Fibroblast of skin of right quadriceps (primary cell): ENCODE measurements at regions not wholly inside any gene's neighbourhood (a gene's known extent, or its start where the extent isn't known, plus 50 kb on each side); places are given as distances from the start of the nearest gene placed in this dataset.
A peak's percentile ranks its signal among the peaks of the same experiment; 100 is the strongest.
"Not testable (repeated sequence)": the region's sequence is repeated elsewhere in the genome, so short reads cannot be mapped to it uniquely, and the experiment has no call there.

Source experiments
- DNase-seq: peaks from one replicate; pipeline ENCODE4 v3.0.0-alpha.2; 2013

DNA sequence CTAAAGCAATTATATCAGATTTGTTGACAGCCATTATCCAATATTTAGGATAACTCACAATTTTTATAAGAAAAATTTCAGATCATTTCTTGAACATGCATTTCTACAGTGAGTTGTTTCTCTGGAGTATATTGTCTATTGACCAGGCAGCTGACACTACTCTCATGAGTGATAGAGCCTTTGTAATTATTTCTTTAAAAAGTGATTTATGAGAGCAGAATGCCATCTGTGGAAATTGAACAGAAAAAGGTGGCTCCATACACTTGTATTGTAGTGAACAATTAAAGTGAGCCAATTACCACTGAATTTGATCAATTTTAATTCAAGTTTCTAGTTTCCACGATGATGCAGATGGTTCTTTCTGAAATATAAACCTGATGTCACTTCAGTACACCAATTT lies 855.4 kb downstream of the TAF11L14 start:
- DNase-seq: no peak

DNA sequence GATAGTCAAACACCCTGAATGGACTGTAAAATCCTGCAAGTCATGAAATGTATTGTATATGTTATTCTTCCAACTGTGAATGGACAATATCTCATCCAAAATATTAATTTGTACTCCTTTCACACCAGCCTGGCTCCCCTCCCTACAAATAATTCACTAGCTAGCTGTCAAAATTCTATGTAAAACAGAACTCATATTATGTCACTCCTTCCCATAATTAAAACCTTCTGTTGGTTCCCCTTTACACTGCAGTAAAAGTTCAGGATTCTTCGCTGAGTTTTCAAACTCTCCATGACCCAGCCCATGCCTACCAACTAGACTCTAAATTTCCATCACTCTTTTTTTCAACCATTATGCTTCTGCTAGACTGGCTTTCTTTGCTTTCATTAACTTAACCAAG lies 857.1 kb downstream of the TAF11L14 start:
- no peak for DNase-seq

DNA sequence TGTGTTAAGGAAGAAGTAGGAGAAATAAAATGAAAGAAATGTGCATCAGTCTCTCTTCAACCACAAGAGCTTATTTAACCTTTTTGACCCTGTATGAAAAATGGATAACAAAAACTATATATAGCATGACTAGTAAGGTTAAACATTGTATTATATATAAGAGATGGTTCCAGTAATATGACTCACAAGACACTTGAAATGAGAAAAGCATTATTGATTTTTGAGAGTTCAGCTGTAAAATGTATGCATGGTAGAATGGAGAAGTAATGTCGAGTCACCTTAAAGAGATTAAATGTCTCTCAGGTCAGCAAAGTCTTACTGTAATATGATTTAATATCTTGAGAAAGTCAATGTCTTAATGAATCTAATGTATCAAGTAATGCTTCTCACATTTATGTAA lies 860.9 kb downstream of the TAF11L14 start:
- no peak for DNase-seq

DNA sequence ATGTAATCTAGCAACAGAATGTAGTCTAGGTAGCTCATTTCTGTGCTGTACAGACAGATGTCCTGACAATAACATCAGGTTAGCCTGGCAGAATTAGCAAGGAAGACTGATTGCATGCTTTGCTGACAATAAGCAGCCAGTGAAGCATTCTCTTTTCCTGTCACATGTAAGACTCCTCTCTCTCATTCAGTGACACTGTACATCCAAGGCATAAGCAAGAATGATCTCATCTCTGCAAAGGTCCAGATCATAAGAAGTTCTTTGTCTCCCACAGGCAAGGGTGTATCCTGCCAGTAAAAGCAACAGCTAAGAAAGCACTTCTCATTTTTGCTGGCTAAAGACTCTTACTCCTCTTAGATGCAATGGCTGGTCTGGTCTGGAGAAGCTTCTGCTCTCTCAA lies 861.8 kb downstream of the TAF11L14 start:
- no peak for DNase-seq

DNA sequence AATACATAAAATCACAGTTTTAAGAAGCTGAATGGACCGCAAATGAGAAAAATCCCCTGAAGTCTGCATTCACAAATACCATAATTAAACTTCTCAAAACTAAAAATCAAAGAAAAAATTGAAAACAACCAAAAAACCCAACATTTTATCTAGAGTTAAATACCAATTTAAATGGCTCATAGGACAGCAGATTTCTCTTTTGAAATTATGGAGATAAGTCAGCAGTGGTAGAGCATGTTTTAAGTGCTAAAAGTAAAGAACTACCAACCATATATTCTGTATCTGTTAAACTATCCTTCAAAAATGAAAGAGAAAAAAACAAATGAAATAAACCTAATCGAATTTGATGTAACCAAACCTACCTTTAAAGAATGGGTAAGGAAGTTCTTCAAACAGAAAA lies 862.8 kb downstream of the TAF11L14 start:
- DNase-seq: no peak

DNA sequence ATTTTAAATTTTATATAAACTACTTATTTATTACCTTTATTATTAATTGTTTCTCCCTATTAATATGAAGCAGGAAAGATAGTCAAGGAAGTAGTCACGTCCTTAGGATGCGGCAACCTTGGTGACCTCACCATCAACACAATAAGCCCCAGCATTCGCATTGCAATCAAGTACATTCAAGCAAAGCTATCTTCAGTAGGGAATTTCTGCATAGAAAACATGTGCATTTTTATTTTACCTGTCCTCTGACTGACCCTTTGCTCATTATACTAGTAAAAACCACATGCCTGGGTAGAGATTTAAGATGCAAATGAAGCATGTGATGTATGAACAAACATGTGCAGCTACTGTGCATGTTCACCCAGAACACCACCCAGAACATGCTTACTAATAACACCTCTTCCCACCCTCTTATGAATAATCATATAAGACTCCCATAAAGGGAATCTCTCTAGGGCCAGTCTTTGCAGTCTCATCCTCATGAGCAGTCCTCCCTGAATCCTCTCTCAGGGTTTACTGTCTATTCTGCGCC lies 869.6 kb downstream of the TAF11L14 start:
- no peak for DNase-seq

DNA sequence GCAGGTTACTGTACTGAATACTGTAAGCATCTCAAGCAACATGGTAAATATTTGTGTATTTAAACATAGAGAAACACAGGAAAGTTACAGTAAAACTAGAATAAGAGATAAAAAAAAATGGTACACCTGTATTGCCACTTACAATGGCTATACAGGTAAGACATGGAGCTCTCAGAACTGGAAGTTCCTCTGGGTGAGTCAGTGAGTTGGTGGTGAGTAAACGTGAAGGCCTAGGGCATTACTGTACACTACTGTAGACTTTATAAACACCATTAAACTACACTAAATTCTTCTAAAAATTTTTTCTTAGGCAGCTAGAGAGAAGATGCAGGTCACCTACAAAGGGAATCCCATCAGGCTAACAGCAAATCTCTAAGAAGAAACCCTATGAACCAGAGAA lies 872.9 kb downstream of the TAF11L14 start:
- no peak for DNase-seq

DNA sequence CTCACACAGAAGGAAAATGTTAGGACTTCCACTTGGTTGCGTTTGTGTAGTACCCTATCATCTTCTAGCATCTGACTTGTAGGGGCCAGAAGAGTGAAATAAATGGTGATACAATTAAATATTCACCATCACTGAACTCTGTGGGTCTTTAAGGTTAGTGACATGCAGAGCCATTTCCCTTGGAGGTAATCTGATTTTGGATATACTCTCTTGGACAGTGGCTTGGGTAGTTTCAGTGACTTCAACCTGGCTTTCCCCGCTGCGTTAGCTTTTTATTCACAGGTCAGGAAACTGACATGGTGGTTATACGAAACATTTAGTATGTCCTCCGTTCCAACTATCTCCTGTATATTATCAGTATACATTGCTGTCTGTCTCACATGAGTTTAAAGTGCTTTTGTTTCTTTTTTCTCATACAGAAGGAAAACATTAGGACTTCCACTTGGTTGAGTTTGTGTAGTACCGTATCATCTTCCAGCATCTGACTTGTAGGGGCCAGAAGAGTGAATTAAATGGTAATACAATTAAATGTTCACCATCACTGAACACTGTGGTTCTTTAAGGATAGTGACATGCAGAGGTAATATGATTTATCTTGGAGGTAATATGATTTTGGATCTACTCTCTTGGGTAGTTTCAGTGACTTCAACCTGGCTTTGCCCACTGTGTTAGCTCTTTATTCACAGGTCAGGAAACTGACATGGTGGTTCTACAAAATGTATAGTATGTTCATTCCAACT lies 883.6 kb downstream of the TAF11L14 start:
- DNase-seq: no peak

DNA sequence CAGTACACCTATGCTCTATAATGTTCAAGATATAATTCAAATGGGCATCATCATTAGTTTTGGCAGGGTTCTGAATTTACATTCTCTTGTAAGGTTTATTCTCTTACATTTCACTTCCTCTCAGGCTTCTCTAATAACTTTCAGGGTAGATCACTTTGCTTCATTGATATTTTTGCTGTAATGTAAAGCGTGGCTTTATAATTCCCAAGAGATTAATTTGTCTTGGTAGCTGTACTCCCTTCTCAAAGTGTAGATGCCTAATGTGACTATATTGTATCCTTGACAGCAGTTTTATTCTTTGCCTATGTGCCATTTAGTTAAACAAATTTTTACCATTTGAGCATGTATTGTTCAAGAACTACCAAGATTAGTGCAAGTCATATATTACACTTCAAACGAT lies 889.1 kb downstream of the TAF11L14 start:
- no peak for DNase-seq

DNA sequence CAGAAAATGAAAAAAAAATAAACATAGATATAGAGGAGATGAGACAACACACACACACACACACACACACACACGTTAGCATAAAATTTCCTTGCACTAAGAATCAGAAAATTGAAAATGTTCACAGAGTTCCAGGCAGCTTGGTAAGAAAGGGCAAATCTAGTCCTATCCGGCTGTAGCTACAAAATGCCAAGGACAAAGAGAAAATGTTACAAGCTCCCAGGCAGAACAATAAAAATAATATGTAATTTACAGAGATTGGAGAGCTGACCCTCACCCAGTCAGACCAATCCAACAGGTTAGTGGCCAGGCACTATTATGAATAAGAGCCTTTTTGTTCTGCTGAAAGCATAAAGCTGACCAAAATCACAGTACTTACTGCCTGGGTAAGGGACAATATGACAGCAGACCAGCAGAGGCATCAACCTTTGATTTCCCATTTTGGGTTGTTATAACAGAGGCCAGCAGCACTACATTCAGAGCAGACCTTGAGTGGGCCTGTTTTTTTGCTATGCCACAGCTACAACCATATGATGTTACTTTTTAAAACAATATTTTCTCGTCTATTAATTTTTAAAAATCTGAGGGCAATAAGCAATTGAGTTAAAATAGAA lies 892.6 kb downstream of the TAF11L14 start:
- no peak for DNase-seq

DNA sequence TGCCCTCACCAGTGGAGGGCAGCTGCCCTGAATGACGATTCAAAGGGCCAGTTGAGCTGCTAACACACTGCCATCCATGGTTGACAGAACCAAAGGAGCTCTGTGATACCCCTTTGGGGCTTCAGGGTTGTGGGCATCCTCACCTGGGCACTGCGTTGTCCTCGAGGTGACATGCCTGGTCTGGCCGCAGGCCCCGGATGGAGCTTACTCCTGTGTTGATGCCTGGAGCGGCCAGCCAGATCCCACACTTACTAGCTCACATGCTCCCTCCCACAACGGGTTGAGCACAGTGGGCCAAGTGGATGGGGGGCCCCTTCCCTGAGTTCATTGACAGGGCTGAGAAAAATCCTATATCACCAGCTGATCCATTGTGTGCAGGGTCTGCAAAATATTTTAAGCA lies 898.9 kb downstream of the TAF11L14 start:
- no peak for DNase-seq

DNA sequence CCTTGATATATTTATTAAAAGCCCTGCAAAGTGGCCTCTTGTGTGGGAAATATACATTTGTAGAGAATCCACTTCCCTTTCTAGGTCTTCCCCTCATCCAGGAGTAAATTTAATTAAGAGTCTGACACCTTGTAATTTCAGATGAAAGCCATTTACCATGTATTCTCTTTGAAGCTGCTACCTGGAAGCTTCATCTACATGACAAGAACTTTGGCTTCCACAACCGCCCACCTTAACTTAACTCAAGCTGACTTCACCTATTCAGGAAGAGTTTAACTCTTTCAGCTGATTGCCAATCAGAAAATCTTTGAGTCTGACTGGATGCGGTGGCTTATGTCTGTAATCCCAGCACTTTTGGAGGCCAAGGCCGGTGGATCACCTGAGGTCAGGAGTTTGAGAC lies 899.9 kb downstream of the TAF11L14 start:
- no peak for DNase-seq

DNA sequence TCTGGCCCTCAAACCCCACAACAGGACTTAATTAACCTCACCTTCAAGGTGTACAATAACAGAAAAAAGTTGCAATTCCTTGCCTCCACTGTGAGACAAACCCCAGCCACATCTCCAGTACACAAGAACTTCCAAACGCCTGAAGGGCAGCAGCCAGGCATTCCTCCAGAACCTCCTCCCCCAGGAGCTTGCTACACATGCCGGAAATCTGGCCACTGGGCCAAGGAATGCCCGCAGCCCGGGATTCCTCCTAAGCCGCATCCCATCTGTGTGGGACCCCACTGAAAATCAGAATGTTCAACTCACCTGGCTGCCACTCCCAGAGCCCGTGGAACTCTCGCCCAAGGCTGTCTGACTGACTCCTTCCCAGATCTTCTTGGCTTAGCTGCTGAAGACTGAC lies 901.5 kb downstream of the TAF11L14 start:
- DNase-seq: not testable (repeated sequence)

DNA sequence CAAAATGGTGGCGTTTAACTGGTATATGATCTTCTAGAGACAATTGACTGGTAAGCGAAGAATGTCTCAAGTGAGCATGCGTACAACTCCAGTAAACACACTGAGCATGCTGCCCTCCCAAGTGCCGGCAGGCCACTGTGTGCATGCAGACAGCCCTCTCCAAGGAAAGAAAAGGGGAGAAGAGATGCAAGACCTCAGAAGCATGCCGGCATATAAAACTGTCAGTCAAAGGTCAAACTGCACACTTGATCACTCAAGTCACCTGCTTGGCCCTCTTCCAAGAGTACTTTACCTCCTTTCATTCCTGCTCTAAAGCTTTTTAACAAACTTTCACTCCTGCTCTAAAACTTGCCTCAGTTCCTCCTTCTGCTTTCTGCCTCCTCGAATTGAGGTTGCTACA lies 910.2 kb downstream of the TAF11L14 start:
- no peak for DNase-seq

DNA sequence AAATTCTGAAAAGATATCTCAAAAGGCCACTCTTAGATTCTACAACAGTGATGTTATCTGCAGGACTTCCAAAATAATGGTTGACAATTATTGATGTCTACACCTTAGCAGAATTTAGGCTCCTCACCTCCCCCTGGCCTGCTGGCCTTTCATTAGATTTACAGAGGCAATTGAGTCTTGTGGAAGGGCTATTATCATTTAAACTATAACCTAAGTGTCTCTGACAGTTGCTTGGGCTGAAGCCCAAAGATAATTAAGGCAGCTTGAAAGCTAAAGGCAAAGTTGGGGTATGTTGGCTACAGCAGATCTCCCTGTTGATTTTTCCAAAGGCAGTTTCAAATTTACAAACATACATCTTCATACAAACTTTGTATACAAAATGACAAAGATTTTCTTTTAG lies 912.3 kb downstream of the TAF11L14 start:
- DNase-seq: no peak

DNA sequence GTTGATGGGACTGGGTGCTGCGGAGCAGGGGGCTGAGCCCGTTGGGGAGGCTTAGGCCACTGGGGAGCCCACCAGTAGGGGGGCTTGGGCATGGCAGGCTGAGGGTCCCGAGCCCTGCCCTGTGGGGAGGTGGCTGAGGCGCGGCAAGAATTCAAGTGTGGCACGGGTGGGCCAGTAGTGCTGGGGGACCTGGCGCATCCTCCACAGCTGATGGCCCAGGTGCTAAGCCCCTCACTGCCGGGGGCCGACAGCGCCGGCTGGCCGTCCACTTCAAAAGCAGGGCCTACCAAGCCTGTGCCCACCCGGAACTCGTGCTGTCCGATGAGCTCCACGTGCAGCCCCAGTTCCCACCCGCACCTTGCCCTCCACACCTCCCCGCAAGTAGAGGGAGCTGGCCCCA lies 917.5 kb downstream of the TAF11L14 start:
- no peak for DNase-seq

DNA sequence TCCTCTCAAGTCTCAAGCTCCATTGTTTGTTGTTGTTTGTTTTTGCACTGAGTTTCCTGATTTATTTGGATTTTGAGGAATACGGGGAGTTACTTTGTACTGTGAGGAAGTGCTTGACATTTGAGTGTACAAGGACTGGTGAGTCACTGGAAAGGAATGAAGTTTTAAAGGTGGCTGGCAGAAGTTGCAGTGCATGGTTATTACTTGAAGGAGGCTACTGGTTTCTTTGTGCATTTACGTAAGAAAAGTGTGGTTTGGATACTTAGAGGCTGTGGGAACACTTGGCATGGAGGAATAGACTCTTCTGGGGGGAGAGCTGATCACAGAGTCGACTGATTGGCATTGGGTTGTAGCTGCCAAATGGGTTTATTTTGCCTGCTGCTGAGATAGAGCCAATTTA lies 919.0 kb downstream of the TAF11L14 start:
- peak; percentile 45 for DNase-seq

DNA sequence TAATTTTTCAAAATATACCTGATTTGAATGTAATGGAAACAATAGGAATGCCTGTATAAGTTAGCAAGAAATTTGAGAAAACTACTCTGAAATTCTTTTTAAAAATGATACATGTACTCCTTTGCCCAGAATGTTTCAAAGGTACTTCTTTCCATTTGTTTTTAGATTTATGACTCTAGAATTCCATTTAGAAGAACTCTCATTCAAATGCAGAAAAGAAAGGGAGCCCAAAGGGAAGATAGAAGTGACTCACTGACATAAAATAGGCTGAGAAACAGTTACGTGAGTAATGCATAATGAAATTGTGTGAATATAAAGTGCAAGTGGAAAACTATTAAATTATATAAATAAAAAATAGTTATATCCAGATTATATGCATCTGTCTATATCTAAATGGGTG lies 926.3 kb downstream of the TAF11L14 start:
- DNase-seq: no peak

DNA sequence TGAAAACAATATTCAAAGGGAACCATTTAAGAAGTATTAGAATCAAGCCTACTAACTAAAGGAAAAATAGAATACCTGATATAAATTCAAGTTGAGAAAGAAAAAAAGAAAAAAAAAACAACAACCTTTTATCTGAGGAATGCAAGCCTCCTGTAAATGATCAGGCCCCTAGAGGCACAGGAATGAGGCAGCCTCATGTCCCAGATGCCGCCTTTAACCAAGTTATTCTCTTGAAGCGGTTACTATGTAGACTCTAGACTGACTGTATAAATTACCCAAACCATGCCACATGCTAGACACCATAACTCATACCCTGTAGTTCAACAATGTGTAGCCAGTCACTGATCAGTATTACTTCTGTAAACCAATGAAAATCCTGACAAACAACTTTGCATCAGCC lies 929.6 kb downstream of the TAF11L14 start:
- DNase-seq: no peak

DNA sequence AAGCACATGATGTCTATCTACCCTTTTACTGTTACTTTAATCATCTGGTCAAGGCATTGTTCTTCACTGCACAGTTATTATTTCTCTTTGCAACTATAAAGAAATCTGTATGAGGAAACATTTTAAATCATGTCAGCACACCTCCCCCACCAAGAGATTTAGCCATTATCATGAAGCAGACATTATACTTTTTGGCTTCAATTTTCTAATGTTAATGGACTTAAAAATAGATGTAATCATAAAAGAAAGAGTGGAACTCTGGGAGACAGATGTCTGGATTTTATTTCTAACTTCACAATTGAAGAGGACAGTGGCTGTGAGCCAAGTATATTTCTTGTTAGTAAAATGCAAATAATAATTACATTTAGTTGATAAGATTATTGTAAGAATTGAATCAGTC lies 932.4 kb downstream of the TAF11L14 start:
- no peak for DNase-seq

DNA sequence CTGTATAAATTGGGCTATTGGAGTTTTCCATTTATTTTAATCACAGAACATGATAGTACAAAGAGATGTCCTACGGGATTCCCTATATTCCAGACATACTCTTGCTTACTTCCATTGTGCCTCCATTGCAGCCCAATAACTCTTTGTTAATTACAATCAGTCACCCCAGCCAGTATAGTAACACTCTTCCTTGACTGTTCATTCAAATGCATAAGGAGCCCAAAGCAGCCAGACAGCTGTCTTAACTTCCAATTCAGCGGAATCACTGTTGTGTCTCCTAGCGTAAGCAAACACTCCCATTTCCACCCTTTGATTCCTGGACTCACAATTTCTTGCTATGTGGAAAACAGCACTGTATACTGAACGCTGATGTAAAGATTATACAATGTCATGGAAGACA lies 942.3 kb downstream of the TAF11L14 start:
- DNase-seq: no peak

DNA sequence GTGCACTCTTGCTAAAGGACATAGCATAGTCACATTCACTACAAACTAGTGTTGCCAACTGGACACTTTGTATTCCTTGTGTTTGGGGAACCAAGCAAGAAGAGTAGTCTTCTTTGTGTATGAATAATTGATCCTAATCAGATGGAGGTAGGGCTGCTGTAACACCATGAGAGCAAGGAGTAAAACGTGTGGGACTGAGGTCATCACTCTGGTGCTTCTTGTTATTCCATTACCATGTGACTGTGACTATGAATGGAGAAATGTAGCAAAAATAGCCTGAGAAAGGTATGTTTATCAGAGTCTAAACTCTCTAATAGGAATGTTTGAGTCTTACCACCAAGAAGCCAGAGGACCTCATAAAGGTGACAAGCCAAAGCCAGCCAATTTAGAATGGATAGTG lies 966.9 kb downstream of the TAF11L14 start:
- no peak for DNase-seq

DNA sequence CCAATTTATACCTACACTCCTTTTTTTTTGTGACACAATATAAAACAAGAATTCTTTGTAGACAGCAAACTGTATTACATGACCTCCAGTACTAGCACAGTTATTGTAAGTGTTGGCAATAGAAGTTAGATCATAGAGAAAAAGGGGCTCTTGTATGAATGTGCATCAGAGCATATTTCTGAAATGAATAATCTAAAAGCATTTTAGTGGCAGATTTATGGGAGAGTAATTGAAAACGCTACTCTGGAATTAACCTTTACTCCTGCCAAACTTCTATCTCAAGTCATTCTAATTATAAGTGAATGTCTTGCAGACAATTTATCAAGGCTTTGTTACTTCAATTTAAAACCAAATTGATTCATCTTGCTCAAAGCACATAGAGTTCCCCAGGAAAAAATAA lies 968.1 kb downstream of the TAF11L14 start:
- no peak for DNase-seq

DNA sequence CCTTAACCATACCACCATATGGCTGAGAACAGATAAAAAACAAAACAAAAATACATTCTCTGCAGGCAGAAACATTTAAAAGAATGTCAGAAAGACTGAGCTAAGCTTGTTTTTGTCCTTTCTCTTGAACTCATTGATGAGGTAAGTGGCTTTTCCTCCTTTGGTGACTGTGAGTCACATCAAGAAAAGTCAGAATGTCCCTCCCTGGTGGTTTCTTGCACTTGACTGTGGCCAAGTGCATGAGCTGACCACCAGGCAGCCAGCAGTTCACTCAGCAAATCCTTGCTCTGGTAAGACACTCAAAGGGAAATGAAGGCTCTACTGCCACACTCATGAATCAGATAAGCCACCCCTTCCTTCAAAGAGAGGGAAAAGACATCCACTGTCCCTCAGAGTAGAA lies 970.9 kb downstream of the TAF11L14 start:
- no peak for DNase-seq

DNA sequence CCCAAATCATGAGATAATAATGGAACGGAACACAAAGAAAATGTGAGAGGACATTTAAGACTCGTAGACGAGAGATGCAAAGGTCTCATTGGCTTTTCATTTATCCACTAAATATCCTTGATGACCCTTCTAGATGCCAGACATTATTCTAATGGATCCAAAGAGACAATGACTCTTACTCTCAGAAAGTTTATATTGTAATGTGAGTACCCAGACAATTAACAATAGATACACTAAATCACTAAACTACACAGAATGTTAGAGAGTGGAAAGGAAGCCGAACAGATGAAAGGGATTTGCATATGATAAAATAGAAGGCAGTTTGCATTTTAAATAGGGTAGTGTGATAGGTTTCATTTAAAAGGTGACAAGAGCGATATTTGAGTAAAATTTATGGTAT lies 973.3 kb downstream of the TAF11L14 start:
- DNase-seq: no peak
